ENCODE measurements at regions not wholly inside any gene's neighbourhood (a gene's known extent, or its start where the extent isn't known, plus 50 kb on each side); places are given as distances from the start of the nearest gene placed in this dataset.

DNA sequence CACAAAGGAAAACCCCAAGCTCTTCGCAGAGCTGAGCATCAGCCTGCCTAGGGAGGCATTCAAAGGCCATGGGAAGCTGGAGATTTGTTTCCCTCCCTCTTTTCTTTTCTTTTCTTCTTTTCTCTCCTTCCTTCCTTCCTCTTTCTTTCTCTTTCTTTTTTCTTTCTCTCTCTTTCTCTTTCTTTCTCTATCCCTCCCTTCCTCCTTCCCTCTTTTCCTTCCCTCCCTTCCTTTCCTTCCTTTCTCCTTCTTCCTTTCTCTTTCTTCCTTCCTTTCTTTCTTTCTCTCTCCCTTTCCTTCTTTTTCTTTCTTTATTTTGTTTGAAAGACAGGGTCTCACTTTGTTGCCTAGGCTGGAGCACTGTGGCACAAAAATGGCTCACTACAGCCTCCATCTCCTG, 168.4 kb upstream of the ARL4C start:
- H3K36me3 ChIP-seq (ENCODE audit: control insufficient read depth, insufficient read depth, low read length): no peaks in the 10 kb centered on the region
- H3K23ac ChIP-seq (ENCODE audit: low read length): no peak overlapping the region
- H4K8ac ChIP-seq (ENCODE audit: low read depth, low read length): no peak overlapping the region
- H3K4ac ChIP-seq (ENCODE audit: low read depth, low read length): no peak overlapping the region
- no peak overlapping the region for H3K27ac ChIP-seq (ENCODE audit: low read depth, low read length)
- H2BK5ac ChIP-seq (ENCODE audit: low read length): no peak overlapping the region
- no peak overlapping the region for H3K4me2 ChIP-seq (ENCODE audit: low read length)
- H3K4me3 ChIP-seq (ENCODE audit: low read length): no peak overlapping the region
- H4K5ac ChIP-seq (ENCODE audit: low read length): no peak overlapping the region
- H3K27me3 ChIP-seq (ENCODE audit: insufficient read depth, low read length, poor library complexity): no peaks in the 10 kb centered on the region
- no peak overlapping the region for H2BK15ac ChIP-seq (replicated peaks; ENCODE audit: low read depth)
- H3K79me1 ChIP-seq (ENCODE audit: low read length): no peaks in the 10 kb centered on the region
- no peak overlapping the region for H2BK120ac ChIP-seq (ENCODE audit: low read depth, low read length)
- no peaks in the 10 kb centered on the region for H3K4me1 ChIP-seq (ENCODE audit: control insufficient read depth, low read depth, low read length)
- no CpG with 5 or more reads among the region's 1 CpG for WGBS (ENCODE audit: extremely low coverage, insufficient coverage, low lambda C conversion rate)
- DNase-seq: no peak
- no peak overlapping the region for H3K18ac ChIP-seq (ENCODE audit: low read length)
- H3K9ac ChIP-seq (ENCODE audit: low read length): no peak overlapping the region
- H3K79me2 ChIP-seq (ENCODE audit: control insufficient read depth, insufficient read depth, low read length): no peaks in the 10 kb centered on the region
- H3K56ac ChIP-seq (ENCODE audit: low read length): no peak overlapping the region
- H2AK5ac ChIP-seq (ENCODE audit: low read length): no peak overlapping the region

DNA sequence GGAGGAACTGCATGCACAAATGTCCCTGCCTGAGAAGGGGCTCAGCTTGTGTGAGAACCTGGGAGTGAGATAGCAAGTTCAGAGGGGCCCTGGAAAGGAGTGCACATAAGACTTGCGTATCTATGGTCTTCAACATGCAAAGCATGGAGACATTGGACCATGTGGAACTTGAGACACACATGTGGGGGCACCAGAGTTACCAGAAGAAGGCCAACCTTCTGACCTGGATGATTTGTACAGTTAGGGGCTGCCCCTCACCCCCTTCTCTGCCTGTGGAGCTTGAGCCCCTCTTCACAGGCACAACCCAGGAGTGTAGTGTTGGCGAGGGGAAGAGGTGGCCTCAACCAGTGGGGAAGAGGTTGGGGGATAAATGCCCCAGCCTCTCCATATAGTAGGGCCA, 165.0 kb upstream of the ARL4C start:
- no peak overlapping the region for H3K4me3 ChIP-seq (ENCODE audit: low read length)
- H3K4me2 ChIP-seq (ENCODE audit: low read length): no peak overlapping the region
- H3K4ac ChIP-seq (ENCODE audit: low read depth, low read length): no peak overlapping the region
- H3K27ac ChIP-seq (ENCODE audit: low read depth, low read length): no peak overlapping the region
- H3K18ac ChIP-seq (ENCODE audit: low read length): no peak overlapping the region
- no peak overlapping the region for H4K5ac ChIP-seq (ENCODE audit: low read length)
- H2BK5ac ChIP-seq (ENCODE audit: low read length): no peak overlapping the region
- no peak overlapping the region for H3K9ac ChIP-seq (ENCODE audit: low read length)
- no peaks in the 10 kb centered on the region for H3K4me1 ChIP-seq (ENCODE audit: control insufficient read depth, low read depth, low read length)
- H3K79me2 ChIP-seq (ENCODE audit: control insufficient read depth, insufficient read depth, low read length): no peaks in the 10 kb centered on the region
- no peak for DNase-seq
- no peak overlapping the region for H3K23ac ChIP-seq (ENCODE audit: low read length)
- no peaks in the 10 kb centered on the region for H3K79me1 ChIP-seq (ENCODE audit: low read length)
- H3K36me3 ChIP-seq (ENCODE audit: control insufficient read depth, insufficient read depth, low read length): no peaks in the 10 kb centered on the region
- H2BK15ac ChIP-seq (replicated peaks; ENCODE audit: low read depth): no peak overlapping the region
- H3K27me3 ChIP-seq (ENCODE audit: insufficient read depth, low read length, poor library complexity): no peaks in the 10 kb centered on the region
- WGBS (ENCODE audit: extremely low coverage, insufficient coverage, low lambda C conversion rate): no CpG with 5 or more reads among the region's 2 CpGs
- no peak overlapping the region for H2BK120ac ChIP-seq (ENCODE audit: low read depth, low read length)
- H3K56ac ChIP-seq (ENCODE audit: low read length): no peak overlapping the region
- H2AK5ac ChIP-seq (ENCODE audit: low read length): no peak overlapping the region
- no peak overlapping the region for H4K8ac ChIP-seq (ENCODE audit: low read depth, low read length)

DNA sequence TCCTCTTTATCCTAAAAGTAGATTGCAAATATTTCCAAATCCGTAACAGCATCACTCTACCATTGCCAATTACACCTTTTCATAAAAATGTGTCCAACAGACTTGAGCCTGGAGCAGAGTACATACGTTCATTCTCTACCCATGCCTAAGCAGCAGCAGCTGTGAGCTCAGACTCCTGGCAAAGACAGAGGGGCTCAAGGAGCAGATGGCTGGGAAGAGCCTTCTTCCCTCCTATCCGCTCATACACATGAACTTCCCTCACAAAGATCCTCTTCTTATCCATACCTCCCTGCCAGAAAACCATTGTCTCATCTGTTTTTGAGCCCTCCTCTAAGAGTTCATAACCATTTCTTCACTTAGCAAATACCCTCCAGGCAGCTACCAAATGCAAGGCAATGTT, 164.3 kb upstream of the ARL4C start:
- no peaks in the 10 kb centered on the region for H3K79me2 ChIP-seq (ENCODE audit: control insufficient read depth, insufficient read depth, low read length)
- H3K4ac ChIP-seq (ENCODE audit: low read depth, low read length): no peak overlapping the region
- no peaks in the 10 kb centered on the region for H3K36me3 ChIP-seq (ENCODE audit: control insufficient read depth, insufficient read depth, low read length)
- no peak overlapping the region for H3K56ac ChIP-seq (ENCODE audit: low read length)
- no peak overlapping the region for H2BK15ac ChIP-seq (replicated peaks; ENCODE audit: low read depth)
- H3K4me2 ChIP-seq (ENCODE audit: low read length): no peak overlapping the region
- H2BK5ac ChIP-seq (ENCODE audit: low read length): no peak overlapping the region
- DNase-seq: no peak
- H4K8ac ChIP-seq (ENCODE audit: low read depth, low read length): no peak overlapping the region
- H3K79me1 ChIP-seq (ENCODE audit: low read length): no peaks in the 10 kb centered on the region
- no peak overlapping the region for H3K23ac ChIP-seq (ENCODE audit: low read length)
- H4K5ac ChIP-seq (ENCODE audit: low read length): no peak overlapping the region
- H2AK5ac ChIP-seq (ENCODE audit: low read length): no peak overlapping the region
- no peak overlapping the region for H3K27ac ChIP-seq (ENCODE audit: low read depth, low read length)
- no peaks in the 10 kb centered on the region for H3K4me1 ChIP-seq (ENCODE audit: control insufficient read depth, low read depth, low read length)
- no peaks in the 10 kb centered on the region for H3K27me3 ChIP-seq (ENCODE audit: insufficient read depth, low read length, poor library complexity)
- H2BK120ac ChIP-seq (ENCODE audit: low read depth, low read length): no peak overlapping the region
- H3K9ac ChIP-seq (ENCODE audit: low read length): no peak overlapping the region
- no CpG with 5 or more reads among the region's 3 CpGs for WGBS (ENCODE audit: extremely low coverage, insufficient coverage, low lambda C conversion rate)
- no peak overlapping the region for H3K4me3 ChIP-seq (ENCODE audit: low read length)
- H3K18ac ChIP-seq (ENCODE audit: low read length): no peak overlapping the region

DNA sequence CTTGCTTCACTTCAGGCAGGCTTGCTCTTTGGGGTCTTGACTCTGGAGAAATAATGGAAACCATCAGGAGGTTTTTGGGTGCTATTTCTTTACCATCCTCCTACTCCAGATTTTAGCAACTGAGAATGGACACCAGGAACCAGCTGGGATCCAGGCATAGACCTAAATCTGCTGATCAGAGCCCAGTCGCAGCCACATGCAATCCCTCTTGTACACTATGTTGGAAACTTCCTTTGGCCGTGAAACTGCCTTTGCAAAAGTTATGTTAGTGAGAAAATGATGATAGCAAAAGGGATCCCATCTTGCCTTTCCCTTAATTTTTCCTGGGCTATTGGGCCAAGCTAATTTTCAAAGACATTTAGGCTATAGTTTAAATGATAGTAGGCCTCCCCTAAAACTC, 158.8 kb upstream of the ARL4C start:
- no peak overlapping the region for H3K4ac ChIP-seq (ENCODE audit: low read depth, low read length)
- H3K27ac ChIP-seq (ENCODE audit: low read depth, low read length): no peak overlapping the region
- no peaks in the 10 kb centered on the region for H3K79me1 ChIP-seq (ENCODE audit: low read length)
- H3K18ac ChIP-seq (ENCODE audit: low read length): no peak overlapping the region
- H4K5ac ChIP-seq (ENCODE audit: low read length): no peak overlapping the region
- DNase-seq: no peak
- H3K23ac ChIP-seq (ENCODE audit: low read length): no peak overlapping the region
- H2AK5ac ChIP-seq (ENCODE audit: low read length): no peak overlapping the region
- H3K9ac ChIP-seq (ENCODE audit: low read length): no peak overlapping the region
- H2BK15ac ChIP-seq (replicated peaks; ENCODE audit: low read depth): no peak overlapping the region
- no peak overlapping the region for H4K8ac ChIP-seq (ENCODE audit: low read depth, low read length)
- no peaks in the 10 kb centered on the region for H3K27me3 ChIP-seq (ENCODE audit: insufficient read depth, low read length, poor library complexity)
- H2BK120ac ChIP-seq (ENCODE audit: low read depth, low read length): no peak overlapping the region
- no peak overlapping the region for H3K4me2 ChIP-seq (ENCODE audit: low read length)
- H3K36me3 ChIP-seq (ENCODE audit: control insufficient read depth, insufficient read depth, low read length): no peaks in the 10 kb centered on the region
- H3K4me3 ChIP-seq (ENCODE audit: low read length): no peak overlapping the region
- H2BK5ac ChIP-seq (ENCODE audit: low read length): no peak overlapping the region
- H3K79me2 ChIP-seq (ENCODE audit: control insufficient read depth, insufficient read depth, low read length): no peaks in the 10 kb centered on the region
- WGBS (ENCODE audit: extremely low coverage, insufficient coverage, low lambda C conversion rate): no CpG with 5 or more reads among the region's 2 CpGs
- H3K56ac ChIP-seq (ENCODE audit: low read length): no peak overlapping the region
- H3K4me1 ChIP-seq (ENCODE audit: control insufficient read depth, low read depth, low read length): no peaks in the 10 kb centered on the region

DNA sequence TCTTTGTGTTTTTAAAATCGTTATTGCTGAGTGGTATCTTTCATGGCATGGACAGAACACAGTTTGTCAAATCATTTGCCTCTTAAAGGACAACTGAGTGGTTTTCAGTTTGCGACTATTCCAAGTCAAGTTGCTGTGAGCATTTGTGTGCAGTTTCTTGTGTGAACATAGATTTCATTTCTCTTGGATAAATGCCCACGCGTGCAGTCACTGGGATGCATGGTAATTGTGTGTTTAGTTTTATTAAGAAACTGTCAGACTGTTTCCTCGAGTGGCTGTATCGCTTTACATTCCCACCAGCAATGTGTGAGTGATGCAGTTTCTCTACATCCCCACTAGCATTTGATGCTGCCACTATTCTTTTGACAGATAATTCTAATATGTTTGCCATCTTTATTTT, 154.0 kb upstream of the ARL4C start:
- no CpG with 5 or more reads among the region's 6 CpGs for WGBS (ENCODE audit: extremely low coverage, insufficient coverage, low lambda C conversion rate)
- H3K56ac ChIP-seq (ENCODE audit: low read length): peak overlapping the region; percentile 19
- H3K4me3 ChIP-seq (ENCODE audit: low read length): no peak overlapping the region
- H2AK5ac ChIP-seq (ENCODE audit: low read length): peak overlapping the region; percentile 0
- no peak overlapping the region for H3K4me2 ChIP-seq (ENCODE audit: low read length)
- H2BK5ac ChIP-seq (ENCODE audit: low read length): peak overlapping the region; percentile 64
- H3K4me1 ChIP-seq (ENCODE audit: control insufficient read depth, low read depth, low read length): no peaks in the 10 kb centered on the region
- H3K27me3 ChIP-seq (ENCODE audit: insufficient read depth, low read length, poor library complexity): no peaks in the 10 kb centered on the region
- no peak overlapping the region for H3K4ac ChIP-seq (ENCODE audit: low read depth, low read length)
- H3K18ac ChIP-seq (ENCODE audit: low read length): peak overlapping the region; percentile 70
- no peak overlapping the region for H4K8ac ChIP-seq (ENCODE audit: low read depth, low read length)
- H4K5ac ChIP-seq (ENCODE audit: low read length): peak overlapping the region; percentile 1
- H3K36me3 ChIP-seq (ENCODE audit: control insufficient read depth, insufficient read depth, low read length): no peaks in the 10 kb centered on the region
- DNase-seq: no peak
- no peak overlapping the region for H3K23ac ChIP-seq (ENCODE audit: low read length)
- peak overlapping the region; percentile 15 for H3K27ac ChIP-seq (ENCODE audit: low read depth, low read length)
- H2BK120ac ChIP-seq (ENCODE audit: low read depth, low read length): peak overlapping the region; percentile 78
- no peak overlapping the region for H2BK15ac ChIP-seq (replicated peaks; ENCODE audit: low read depth)
- H3K79me2 ChIP-seq (ENCODE audit: control insufficient read depth, insufficient read depth, low read length): no peaks in the 10 kb centered on the region
- no peaks in the 10 kb centered on the region for H3K79me1 ChIP-seq (ENCODE audit: low read length)
- no peak overlapping the region for H3K9ac ChIP-seq (ENCODE audit: low read length)

DNA sequence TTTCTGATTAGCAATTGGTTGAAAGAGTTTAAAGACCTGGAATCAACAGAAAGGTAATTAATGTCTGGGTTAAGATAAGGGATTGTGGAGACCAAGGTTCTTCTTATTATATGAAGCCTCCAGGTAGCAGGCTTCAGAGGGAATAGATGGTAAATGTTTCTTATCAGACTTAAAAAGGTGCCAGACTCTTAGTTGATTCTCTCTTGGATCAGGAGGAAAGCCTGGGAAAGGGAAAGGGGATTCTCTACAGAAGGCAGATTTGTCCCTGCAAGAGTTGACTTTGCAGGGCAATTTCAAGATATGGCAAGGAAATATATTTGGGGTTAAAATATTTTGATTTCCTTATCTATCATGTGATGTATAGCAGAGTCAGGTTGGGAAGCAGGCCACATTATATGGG, 153.1 kb upstream of the ARL4C start:
- H3K23ac ChIP-seq (ENCODE audit: low read length): no peak overlapping the region
- no peaks in the 10 kb centered on the region for H3K27me3 ChIP-seq (ENCODE audit: insufficient read depth, low read length, poor library complexity)
- no peak overlapping the region for H3K56ac ChIP-seq (ENCODE audit: low read length)
- H3K4me3 ChIP-seq (ENCODE audit: low read length): no peak overlapping the region
- H3K79me1 ChIP-seq (ENCODE audit: low read length): no peaks in the 10 kb centered on the region
- no peaks in the 10 kb centered on the region for H3K4me1 ChIP-seq (ENCODE audit: control insufficient read depth, low read depth, low read length)
- no peak overlapping the region for H4K8ac ChIP-seq (ENCODE audit: low read depth, low read length)
- no peak overlapping the region for H2AK5ac ChIP-seq (ENCODE audit: low read length)
- H3K79me2 ChIP-seq (ENCODE audit: control insufficient read depth, insufficient read depth, low read length): no peaks in the 10 kb centered on the region
- no peak overlapping the region for H3K4ac ChIP-seq (ENCODE audit: low read depth, low read length)
- no peak overlapping the region for H3K4me2 ChIP-seq (ENCODE audit: low read length)
- H3K27ac ChIP-seq (ENCODE audit: low read depth, low read length): peak overlapping the region; percentile 70
- H2BK5ac ChIP-seq (ENCODE audit: low read length): peak overlapping the region; percentile 67
- H3K9ac ChIP-seq (ENCODE audit: low read length): no peak overlapping the region
- peak; percentile 95 for DNase-seq
- no peak overlapping the region for H4K5ac ChIP-seq (ENCODE audit: low read length)
- no peak overlapping the region for H2BK15ac ChIP-seq (replicated peaks; ENCODE audit: low read depth)
- H2BK120ac ChIP-seq (ENCODE audit: low read depth, low read length): no peak overlapping the region
- H3K18ac ChIP-seq (ENCODE audit: low read length): peak overlapping the region; percentile 80
- H3K36me3 ChIP-seq (ENCODE audit: control insufficient read depth, insufficient read depth, low read length): no peaks in the 10 kb centered on the region

Data from mesendoderm (in vitro differentiated cells).